Gastroesophageal sphincter (tissue), 3 donors: ENCODE measurements at regions not wholly inside any gene's neighbourhood (a gene's known extent, or its start where the extent isn't known, plus 50 kb on each side); places are given as distances from the start of the nearest gene placed in this dataset.

Experiments used
- POLR2A ChIP-seq, 2 donors: fragments of 450-650 bp; IDR thresholded peaks; one replicate each; pipeline ENCODE4 v1.6.1; 2017; ENCODE audit warnings: antibody characterized with exemption in 2 of 2, mild to moderate bottlenecking in 2 of 2, moderate library complexity in 1 of 2
- TF ChIP-seq, protein P1 (sequence below), 4 experiments: fragments of 200-600 bp in 2 of 4; fragments of 450-650 bp in 2 of 4; sonication (generic) in 1 of 4; IDR thresholded peaks; one replicate each; pipeline ENCODE4 v1.5.1; 2017 to 2019; ENCODE audit warnings: antibody characterized with exemption in 4 of 4, mild to moderate bottlenecking in 2 of 4, moderate library complexity in 2 of 4

DNA sequence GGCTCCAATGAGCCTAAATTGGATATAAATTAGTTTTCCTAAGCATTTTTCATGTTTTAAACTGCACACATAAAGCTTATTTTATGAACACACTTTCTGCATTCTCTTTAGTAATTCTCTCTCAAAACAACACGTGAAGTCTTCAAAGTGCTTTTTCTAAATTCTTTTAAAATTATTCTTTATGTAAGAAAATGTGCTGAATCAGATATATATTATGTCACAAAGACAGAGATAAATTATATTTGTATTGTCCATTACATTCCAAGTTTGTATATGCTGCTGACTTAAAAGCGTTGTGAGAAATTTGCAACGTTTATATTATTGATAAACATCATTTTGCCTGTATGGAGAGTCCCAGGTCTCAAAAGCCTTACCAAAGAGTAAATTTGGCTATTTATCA is 465.2 kb downstream of the BCAT1 start:
- TF ChIP-seq, protein P1, sequence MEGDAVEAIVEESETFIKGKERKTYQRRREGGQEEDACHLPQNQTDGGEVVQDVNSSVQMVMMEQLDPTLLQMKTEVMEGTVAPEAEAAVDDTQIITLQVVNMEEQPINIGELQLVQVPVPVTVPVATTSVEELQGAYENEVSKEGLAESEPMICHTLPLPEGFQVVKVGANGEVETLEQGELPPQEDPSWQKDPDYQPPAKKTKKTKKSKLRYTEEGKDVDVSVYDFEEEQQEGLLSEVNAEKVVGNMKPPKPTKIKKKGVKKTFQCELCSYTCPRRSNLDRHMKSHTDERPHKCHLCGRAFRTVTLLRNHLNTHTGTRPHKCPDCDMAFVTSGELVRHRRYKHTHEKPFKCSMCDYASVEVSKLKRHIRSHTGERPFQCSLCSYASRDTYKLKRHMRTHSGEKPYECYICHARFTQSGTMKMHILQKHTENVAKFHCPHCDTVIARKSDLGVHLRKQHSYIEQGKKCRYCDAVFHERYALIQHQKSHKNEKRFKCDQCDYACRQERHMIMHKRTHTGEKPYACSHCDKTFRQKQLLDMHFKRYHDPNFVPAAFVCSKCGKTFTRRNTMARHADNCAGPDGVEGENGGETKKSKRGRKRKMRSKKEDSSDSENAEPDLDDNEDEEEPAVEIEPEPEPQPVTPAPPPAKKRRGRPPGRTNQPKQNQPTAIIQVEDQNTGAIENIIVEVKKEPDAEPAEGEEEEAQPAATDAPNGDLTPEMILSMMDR (IDR thresholded peaks at IDR 0.05), result no peak
- TF ChIP-seq POLR2A (IDR thresholded peaks at IDR 0.05), result no peak
